Caco-2 (cell line): ENCODE measurements at regions not wholly inside any gene's neighbourhood (a gene's known extent, or its start where the extent isn't known, plus 50 kb on each side); places are given as distances from the start of the nearest gene placed in this dataset.

Experiments
- BruUV-seq: library from RNA; stranded (reverse); fragments of 400-500 nt; replicated peaks from 2 replicates; lab custom pipeline; 2021; lab: Mats Ljungman, UMichigan
- CTCF ChIA-PET: fragments of 300-600 bp; sonication (Branson Sonifier 250); formaldehyde crosslinking; loops from one replicate; lab custom pipeline; 2022; ENCODE audit warnings: antibody characterized with exemption; lab: Charles Lee
- POLR2A ChIA-PET: fragments of 300-600 bp; sonication (Branson Sonifier 250); formaldehyde crosslinking; loops from one replicate; lab custom pipeline; 2022; ENCODE audit warnings: antibody characterized with exemption; lab: Charles Lee
- DNase-seq, 2 experiments: peaks; one replicate each; pipeline versions ENCODE4 v3.0.0 to v3.0.0-alpha.2; 2020 to 2022
- H3K27me3 ChIP-seq: replicated peaks from 2 replicates; pipeline ENCODE4 v1.6.0; 2011; ENCODE audit warnings: low read length; ENCODE audit not compliant: control insufficient read depth, insufficient read depth
- H3K36me3 ChIP-seq: 2 replicates; pipeline ENCODE4 v1.5.1; 2011; ENCODE audit warnings: low read length; ENCODE audit not compliant: control insufficient read depth, insufficient read depth
- H3K4me1 ChIP-seq: fragments of 250-450 bp; sonication (Bioruptor Pico); 2 replicates; pipeline ENCODE4 v1.5.1; 2020; ENCODE audit warnings: mild to moderate bottlenecking
- H3K4me3 ChIP-seq: 2 replicates; pipeline ENCODE4 v1.5.1; 2011; ENCODE audit warnings: low read depth, mild to moderate bottlenecking, control low read depth, low read length
- H3K9me3 ChIP-seq: fragments of 250-450 bp; sonication (Bioruptor Pico); 2 replicates; pipeline ENCODE4 v1.5.1; 2020; ENCODE audit warnings: mild to moderate bottlenecking, moderate library complexity
- H3K27ac Mint-ChIP-seq: one replicate; pipeline ENCODE4 v1.8.0; 2022; ENCODE audit warnings: mixed read lengths; ENCODE audit not compliant: unreplicated experiment
- H3K27me3 Mint-ChIP-seq: one replicate; pipeline ENCODE4 v1.8.0; 2022; ENCODE audit warnings: mixed read lengths; ENCODE audit not compliant: insufficient read depth, unreplicated experiment
- H3K36me3 Mint-ChIP-seq: one replicate; pipeline ENCODE4 v1.8.0; 2022; ENCODE audit warnings: mild to moderate bottlenecking, mixed read lengths; ENCODE audit not compliant: insufficient read depth, unreplicated experiment
- H3K4me1 Mint-ChIP-seq: one replicate; pipeline ENCODE4 v1.8.0; 2022; ENCODE audit warnings: low read depth, mixed read lengths; ENCODE audit not compliant: unreplicated experiment
- H3K4me3 Mint-ChIP-seq: one replicate; pipeline ENCODE4 v1.8.0; 2022; ENCODE audit warnings: mild to moderate bottlenecking, moderate library complexity, mixed read lengths; ENCODE audit not compliant: unreplicated experiment
- H3K9me3 Mint-ChIP-seq: one replicate; pipeline ENCODE4 v1.8.0; 2022; ENCODE audit warnings: mixed read lengths; ENCODE audit not compliant: unreplicated experiment
- CTCF ChIP-seq, 2 experiments: fragments of 200-600 bp in 1 of 2; IDR thresholded peaks; 1 replicate in 1 of 2; 2 replicates in 1 of 2; pipeline versions ENCODE4 v1.5.1 to v1.8.0; 2011 to 2022; ENCODE audit warnings: antibody characterized with exemption in 1 of 2, control low read depth in 1 of 2, inconsistent platforms in 1 of 2, low read depth in 1 of 2, low read length in 1 of 2, mild to moderate bottlenecking in 1 of 2, moderate library complexity in 1 of 2; ENCODE audit not compliant: insufficient read depth in 1 of 2, severe bottlenecking in 1 of 2, unreplicated experiment in 1 of 2
- intact Hi-C: fragments of 100-400 bp; cut with micrococcal nuclease; formaldehyde crosslinking; loops from one replicate; pipeline ENCODE4 v1.10.0; 2022; ENCODE audit not compliant: unreplicated experiment

- intact Hi-C loops: no loop called here
- no peak overlapping the region for H3K4me3 ChIP-seq
- no peaks in the 10 kb centered on the region for H3K9me3 ChIP-seq
- no peaks in the 10 kb centered on the region for H3K36me3 Mint-ChIP-seq
- no peaks in the 10 kb centered on the region for H3K4me1 Mint-ChIP-seq
- H3K27ac Mint-ChIP-seq: no peak overlapping the region
- TF ChIP-seq CTCF (IDR thresholded peaks at IDR 0.05; ENCODE audit: insufficient read depth in 1 of 2, low read depth in 1 of 2, low read length in 1 of 2, severe bottlenecking in 1 of 2, unreplicated experiment in 1 of 2): no peak
- ChIA-PET CTCF (no interaction called here), POLR2A (no interaction called here)
- peaks cover 13% of the 10 kb centered on the region for H3K9me3 Mint-ChIP-seq
- no TSS peak for BruUV-seq
- DNase-seq: no peak
- no peaks in the 10 kb centered on the region for H3K4me1 ChIP-seq
- H3K27me3 Mint-ChIP-seq: peaks cover 6% of the 10 kb centered on the region
- H3K36me3 ChIP-seq: no peaks in the 10 kb centered on the region
- no peak overlapping the region for H3K4me3 Mint-ChIP-seq
- no peaks in the 10 kb centered on the region for H3K27me3 ChIP-seq
Measured at GRCh38 chr17:51430591-51430990, 170.2 kb downstream of the UTP18 start.

- H3K27me3 Mint-ChIP-seq: peaks cover 6% of the 10 kb centered on the region
- CTCF ChIA-PET: no interaction called here
- intact Hi-C loops: no loop called here
- no peaks in the 10 kb centered on the region for H3K36me3 Mint-ChIP-seq
- Histone ChIP-seq H3K27me3 (no peaks in the 10 kb centered on the region), H3K36me3 (no peaks in the 10 kb centered on the region), H3K9me3 (no peaks in the 10 kb centered on the region), H3K4me3 (no peak overlapping the region), H3K4me1 (no peaks in the 10 kb centered on the region)
- no peak for TF ChIP-seq CTCF (IDR thresholded peaks at IDR 0.05; ENCODE audit: insufficient read depth in 1 of 2, low read depth in 1 of 2, low read length in 1 of 2, severe bottlenecking in 1 of 2, unreplicated experiment in 1 of 2)
- H3K27ac Mint-ChIP-seq: no peak overlapping the region
- no TSS peak for BruUV-seq
- no peaks in the 10 kb centered on the region for H3K4me1 Mint-ChIP-seq
- no peak overlapping the region for H3K4me3 Mint-ChIP-seq
- POLR2A ChIA-PET: no interaction called here
- peak in 1 of 2 experiments; percentile 2 for DNase-seq
- peaks cover 13% of the 10 kb centered on the region for H3K9me3 Mint-ChIP-seq
Measured at GRCh38 chr17:51434434-51435170, 174.3 kb downstream of the UTP18 start.

DNA sequence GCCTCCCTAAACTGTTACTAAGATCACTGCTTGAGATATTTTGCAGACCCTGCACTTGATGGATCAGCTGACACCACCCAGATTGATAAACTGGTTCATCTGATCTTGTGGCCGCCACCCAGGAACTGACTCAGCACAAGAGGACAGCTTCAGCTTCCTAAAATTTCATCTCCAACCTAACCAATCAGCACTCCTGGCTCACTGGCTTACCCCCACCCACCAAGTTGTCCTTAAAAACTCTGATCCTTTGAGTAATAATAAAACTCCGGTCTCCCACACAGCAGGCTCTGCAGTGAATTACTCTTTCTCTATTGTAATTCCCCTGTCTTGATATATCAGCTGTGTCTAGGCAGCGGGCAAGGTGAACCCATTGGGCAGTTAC is 174.8 kb downstream of the UTP18 start:
- Mint-ChIP-seq H3K27ac (no peak overlapping the region), H3K4me3 (no peak overlapping the region), H3K4me1 (no peaks in the 10 kb centered on the region), H3K27me3 (peaks cover 6% of the 10 kb centered on the region), H3K36me3 (no peaks in the 10 kb centered on the region), H3K9me3 (peaks cover 13% of the 10 kb centered on the region)
- BruUV-seq: no TSS peak
- ChIA-PET POLR2A (no interaction called here), CTCF (interaction anchor here (0.6 to 1.4 kb wide), 5 partner anchors 12 to 173 kb away, joined by 3 to 4 read pairs (median 3); no protein-coding TSS in a partner anchor)
- Histone ChIP-seq H3K36me3 (no peaks in the 10 kb centered on the region), H3K27me3 (no peaks in the 10 kb centered on the region), H3K4me3 (no peak overlapping the region), H3K4me1 (no peaks in the 10 kb centered on the region), H3K9me3 (no peaks in the 10 kb centered on the region)
- intact Hi-C loops: no loop called here
- no peak for DNase-seq
- TF ChIP-seq CTCF (IDR thresholded peaks at IDR 0.05; ENCODE audit: insufficient read depth in 1 of 2, low read depth in 1 of 2, low read length in 1 of 2, severe bottlenecking in 1 of 2, unreplicated experiment in 1 of 2): no peak
